ENCODE measurements at regions not wholly inside any gene's neighbourhood (a gene's known extent, or its start where the extent isn't known, plus 50 kb on each side); places are given as distances from the start of the nearest gene placed in this dataset.

- Histone ChIP-seq H3K4me1 (ENCODE audit: control insufficient read depth in 1 of 2, insufficient read depth in 2 of 2, low read length in 2 of 2) (peaks cover 4 to 9% of the 10 kb centered on the region in 2 experiments), H3K27ac (ENCODE audit: low read depth, low read length) (no peak overlapping the region), H3K14ac (ENCODE audit: low read length) (no peak overlapping the region), H4K12ac (ENCODE audit: low read depth, low read length) (no peak overlapping the region), H2AK5ac (ENCODE audit: low read length) (peak overlapping the region; percentile 83), H4K8ac (ENCODE audit: low read depth, low read length) (no peak overlapping the region), H3K4ac (ENCODE audit: low read depth, low read length) (no peak overlapping the region), H3K79me2 (ENCODE audit: control insufficient read depth, insufficient read depth, low read length, poor library complexity) (no peaks in the 10 kb centered on the region), H2BK5ac (ENCODE audit: low read depth, low read length, poor library complexity) (peak overlapping the region; percentile 63), H3K27me3 (ENCODE audit: insufficient read depth, low read length) (no peaks in the 10 kb centered on the region), H3K18ac (ENCODE audit: low read length) (no peak overlapping the region), H3K79me1 (ENCODE audit: low read length) (peaks cover 11% of the 10 kb centered on the region), H3K4me2 (ENCODE audit: low read length) (no peak overlapping the region), H3K4me3 (ENCODE audit: low read depth, low read length) (no peak overlapping the region), H2AFZ (ENCODE audit: insufficient read depth, low read length, poor library complexity) (no peak overlapping the region), H3K9ac (ENCODE audit: low read length) (no peak overlapping the region), H3K23ac (ENCODE audit: low read length) (no peak overlapping the region), H3K36me3 (ENCODE audit: control insufficient read depth in 1 of 2, insufficient read depth in 2 of 2, low read length in 2 of 2) (no peaks in the 10 kb centered on the region), H2BK12ac (ENCODE audit: low read length) (peak overlapping the region; percentile 91), H4K91ac (ENCODE audit: low read depth, low read length) (no peak overlapping the region), H2BK120ac (ENCODE audit: insufficient read depth, low read length, poor library complexity) (peak overlapping the region; percentile 43), H3K9me3 (ENCODE audit: insufficient read depth, low read depth, low read length) (no peaks in the 10 kb centered on the region)
- WGBS (ENCODE audit: extremely low coverage, insufficient coverage, insufficient read length): no CpG with 5 or more reads among the region's 2 CpGs
- no peak for DNase-seq
Observed at GRCh38 chr1:187837787-187838186, 1009.0 kb downstream of the PLA2G4A start.

- Histone ChIP-seq H4K91ac (ENCODE audit: low read depth, low read length) (no peak overlapping the region), H3K4me3 (ENCODE audit: low read depth, low read length) (no peak overlapping the region), H4K12ac (ENCODE audit: low read depth, low read length) (no peak overlapping the region), H3K79me2 (ENCODE audit: control insufficient read depth, insufficient read depth, low read length, poor library complexity) (no peaks in the 10 kb centered on the region), H3K9ac (ENCODE audit: low read length) (no peak overlapping the region), H2BK5ac (ENCODE audit: low read depth, low read length, poor library complexity) (peak overlapping the region; percentile 69), H3K18ac (ENCODE audit: low read length) (no peak overlapping the region), H3K27ac (ENCODE audit: low read depth, low read length) (peak overlapping the region; percentile 29), H2AFZ (ENCODE audit: insufficient read depth, low read length, poor library complexity) (no peak overlapping the region), H3K27me3 (ENCODE audit: insufficient read depth, low read length) (no peaks in the 10 kb centered on the region), H3K4ac (ENCODE audit: low read depth, low read length) (no peak overlapping the region), H3K36me3 (ENCODE audit: control insufficient read depth in 1 of 2, insufficient read depth in 2 of 2, low read length in 2 of 2) (no peaks in the 10 kb centered on the region), H3K4me1 (ENCODE audit: control insufficient read depth in 1 of 2, insufficient read depth in 2 of 2, low read length in 2 of 2) (peaks cover 4 to 9% of the 10 kb centered on the region in 2 experiments), H3K14ac (ENCODE audit: low read length) (no peak overlapping the region), H2BK12ac (ENCODE audit: low read length) (no peak overlapping the region), H3K23ac (ENCODE audit: low read length) (no peak overlapping the region), H2AK5ac (ENCODE audit: low read length) (no peak overlapping the region), H3K4me2 (ENCODE audit: low read length) (no peak overlapping the region), H3K79me1 (ENCODE audit: low read length) (peaks cover 11% of the 10 kb centered on the region), H2BK120ac (ENCODE audit: insufficient read depth, low read length, poor library complexity) (peak overlapping the region; percentile 62), H3K9me3 (ENCODE audit: insufficient read depth, low read depth, low read length) (no peaks in the 10 kb centered on the region), H4K8ac (ENCODE audit: low read depth, low read length) (no peak overlapping the region)
- no CpG with 5 or more reads among the region's 7 CpGs for WGBS (ENCODE audit: extremely low coverage, insufficient coverage, insufficient read length)
- no peak for DNase-seq
Observed at GRCh38 chr1:187838335-187839293, 1009.9 kb downstream of the PLA2G4A start.

GRCh38 chr1:187839873-187840272, 1011.1 kb downstream of the PLA2G4A start:
- H3K23ac ChIP-seq (ENCODE audit: low read length): no peak overlapping the region
- no peak overlapping the region for H4K12ac ChIP-seq (ENCODE audit: low read depth, low read length)
- peaks cover 4 to 9% of the 10 kb centered on the region in 2 experiments for H3K4me1 ChIP-seq (ENCODE audit: control insufficient read depth in 1 of 2, insufficient read depth in 2 of 2, low read length in 2 of 2)
- H3K9ac ChIP-seq (ENCODE audit: low read length): no peak overlapping the region
- no peaks in the 10 kb centered on the region for H3K36me3 ChIP-seq (ENCODE audit: control insufficient read depth in 1 of 2, insufficient read depth in 2 of 2, low read length in 2 of 2)
- no peak overlapping the region for H2AK5ac ChIP-seq (ENCODE audit: low read length)
- peaks cover 11% of the 10 kb centered on the region for H3K79me1 ChIP-seq (ENCODE audit: low read length)
- no peak overlapping the region for H4K91ac ChIP-seq (ENCODE audit: low read depth, low read length)
- WGBS (ENCODE audit: extremely low coverage, insufficient coverage, insufficient read length): no CpG with 5 or more reads among the region's 2 CpGs
- H3K18ac ChIP-seq (ENCODE audit: low read length): no peak overlapping the region
- H3K79me2 ChIP-seq (ENCODE audit: control insufficient read depth, insufficient read depth, low read length, poor library complexity): no peaks in the 10 kb centered on the region
- H2BK5ac ChIP-seq (ENCODE audit: low read depth, low read length, poor library complexity): peak overlapping the region; percentile 9
- H3K4me3 ChIP-seq (ENCODE audit: low read depth, low read length): no peak overlapping the region
- peak overlapping the region; percentile 6 for H2BK120ac ChIP-seq (ENCODE audit: insufficient read depth, low read length, poor library complexity)
- no peak overlapping the region for H3K14ac ChIP-seq (ENCODE audit: low read length)
- H4K8ac ChIP-seq (ENCODE audit: low read depth, low read length): no peak overlapping the region
- no peak overlapping the region for H3K4me2 ChIP-seq (ENCODE audit: low read length)
- H2AFZ ChIP-seq (ENCODE audit: insufficient read depth, low read length, poor library complexity): no peak overlapping the region
- H3K9me3 ChIP-seq (ENCODE audit: insufficient read depth, low read depth, low read length): no peaks in the 10 kb centered on the region
- H3K27ac ChIP-seq (ENCODE audit: low read depth, low read length): peak overlapping the region; percentile 82
- peak overlapping the region; percentile 13 for H2BK12ac ChIP-seq (ENCODE audit: low read length)
- no peak for DNase-seq
- H3K4ac ChIP-seq (ENCODE audit: low read depth, low read length): no peak overlapping the region
- H3K27me3 ChIP-seq (ENCODE audit: insufficient read depth, low read length): no peaks in the 10 kb centered on the region

GRCh38 chr1:187840557-187840956, 1011.8 kb downstream of the PLA2G4A start:
- no peak overlapping the region for H3K23ac ChIP-seq (ENCODE audit: low read length)
- no peaks in the 10 kb centered on the region for H3K27me3 ChIP-seq (ENCODE audit: insufficient read depth, low read length)
- no peak overlapping the region for H3K4me3 ChIP-seq (ENCODE audit: low read depth, low read length)
- H2BK12ac ChIP-seq (ENCODE audit: low read length): no peak overlapping the region
- no peak overlapping the region for H3K18ac ChIP-seq (ENCODE audit: low read length)
- no peaks in the 10 kb centered on the region for H3K79me2 ChIP-seq (ENCODE audit: control insufficient read depth, insufficient read depth, low read length, poor library complexity)
- H3K9me3 ChIP-seq (ENCODE audit: insufficient read depth, low read depth, low read length): no peaks in the 10 kb centered on the region
- H2BK5ac ChIP-seq (ENCODE audit: low read depth, low read length, poor library complexity): no peak overlapping the region
- H3K4me1 ChIP-seq (ENCODE audit: control insufficient read depth in 1 of 2, insufficient read depth in 2 of 2, low read length in 2 of 2): peaks cover 4 to 9% of the 10 kb centered on the region in 2 experiments
- no peak overlapping the region for H4K91ac ChIP-seq (ENCODE audit: low read depth, low read length)
- no peak overlapping the region for H3K9ac ChIP-seq (ENCODE audit: low read length)
- no peak overlapping the region for H2AK5ac ChIP-seq (ENCODE audit: low read length)
- no peak overlapping the region for H3K27ac ChIP-seq (ENCODE audit: low read depth, low read length)
- no peak overlapping the region for H4K12ac ChIP-seq (ENCODE audit: low read depth, low read length)
- H3K79me1 ChIP-seq (ENCODE audit: low read length): peaks cover 11% of the 10 kb centered on the region
- H3K4me2 ChIP-seq (ENCODE audit: low read length): no peak overlapping the region
- H2BK120ac ChIP-seq (ENCODE audit: insufficient read depth, low read length, poor library complexity): no peak overlapping the region
- H3K36me3 ChIP-seq (ENCODE audit: control insufficient read depth in 1 of 2, insufficient read depth in 2 of 2, low read length in 2 of 2): no peaks in the 10 kb centered on the region
- H3K14ac ChIP-seq (ENCODE audit: low read length): no peak overlapping the region
- H4K8ac ChIP-seq (ENCODE audit: low read depth, low read length): no peak overlapping the region
- H2AFZ ChIP-seq (ENCODE audit: insufficient read depth, low read length, poor library complexity): no peak overlapping the region
- DNase-seq: peak; percentile 16 to 81
- H3K4ac ChIP-seq (ENCODE audit: low read depth, low read length): no peak overlapping the region
- WGBS (ENCODE audit: extremely low coverage, insufficient coverage, insufficient read length): no CpG with 5 or more reads among the region's 1 CpG

Measured in trophoblast cell (in vitro differentiated cells and primary cell).